Right renal pelvis (tissue), 4 donors: ENCODE measurements at regions not wholly inside any gene's neighbourhood (a gene's known extent, or its start where the extent isn't known, plus 50 kb on each side); places are given as distances from the start of the nearest gene placed in this dataset.

ENCODE experiments used
- DNase-seq, 4 donors: peaks; one replicate each; pipeline ENCODE4 v3.0.0-alpha.2; 2013; ENCODE audit warnings: low read depth in 4 of 4, low spot score in 3 of 4, missing footprints in 1 of 4

- no peak for DNase-seq
These were observed 91.2 kb upstream of the PGBD5 start for GRCh38 chr1:230517326-230517725.

DNA sequence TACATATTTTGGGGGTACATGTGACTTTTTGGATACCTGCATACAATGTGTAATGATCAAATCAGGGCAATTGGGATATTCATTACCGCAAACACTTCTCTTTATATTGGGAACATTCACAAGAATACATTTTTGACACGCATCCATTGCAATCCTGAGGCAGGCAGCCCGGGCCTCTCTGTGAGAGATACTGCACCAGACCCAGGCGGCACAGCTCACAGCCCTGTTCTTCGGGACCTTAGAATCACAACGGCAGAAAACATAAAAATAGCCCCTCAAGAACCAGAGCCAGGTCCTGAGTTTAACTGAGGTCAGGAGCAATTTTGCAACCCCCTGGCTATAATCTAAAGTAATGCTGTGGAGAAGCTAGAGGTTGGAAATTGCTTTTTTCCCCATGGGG is 90.8 kb upstream of the PGBD5 start:
- DNase-seq = no peak

DNA sequence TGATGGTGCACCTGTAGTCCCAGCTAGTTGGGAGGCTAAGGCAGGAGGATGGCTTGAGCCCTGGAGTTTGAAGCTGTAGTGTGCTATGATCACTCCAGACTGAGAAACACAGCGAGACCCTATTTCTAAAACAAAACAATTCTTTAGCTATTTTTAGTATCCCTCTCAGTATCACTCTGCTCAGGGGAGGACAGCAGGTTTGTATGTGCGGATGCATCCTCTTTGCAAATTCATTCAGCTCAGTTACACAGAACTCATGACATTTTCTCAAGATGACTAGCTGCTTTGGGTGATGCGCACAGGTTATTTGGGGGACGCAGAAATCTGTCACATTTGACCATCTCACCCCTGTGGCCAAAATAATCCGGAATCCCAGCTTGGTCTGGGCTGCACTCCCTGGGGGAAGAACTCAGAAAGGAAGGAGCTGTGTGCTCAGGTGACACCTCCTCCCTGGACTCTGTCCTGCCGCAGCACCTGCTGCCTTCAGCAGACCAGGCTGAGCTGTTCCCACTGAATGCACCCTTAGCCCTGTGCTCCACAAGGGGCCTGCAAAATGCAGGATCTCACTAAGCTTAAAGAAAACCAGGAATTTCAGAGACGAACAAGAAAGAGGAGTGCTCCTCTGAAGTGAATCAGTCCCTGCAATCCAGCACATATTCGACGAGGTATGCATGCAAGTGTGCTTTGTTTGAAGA is 89.5 kb upstream of the PGBD5 start:
- DNase-seq = no peak

DNA sequence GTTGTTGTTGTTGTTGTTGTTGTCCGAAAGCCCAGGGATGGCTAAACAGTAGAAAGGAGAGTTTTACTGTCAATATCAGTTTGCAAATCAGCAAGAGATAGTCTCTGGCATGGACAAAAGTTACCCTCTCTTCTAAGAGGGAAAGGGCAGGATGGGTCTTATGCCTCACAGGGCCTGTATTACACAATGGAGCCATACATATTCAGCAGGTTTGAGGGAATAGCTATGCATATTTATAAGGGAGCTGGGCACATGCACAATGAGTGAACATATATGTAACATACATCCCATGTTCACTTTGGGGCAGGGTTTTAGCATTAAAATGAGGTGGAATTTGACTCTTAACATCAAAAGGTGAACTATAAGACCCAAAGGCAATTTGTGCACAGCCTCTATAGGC is 84.4 kb upstream of the PGBD5 start:
- no peak for DNase-seq

- DNase-seq = no peak
These were observed 83.3 kb upstream of the PGBD5 start for GRCh38 chr1:230509281-230509977.

DNA sequence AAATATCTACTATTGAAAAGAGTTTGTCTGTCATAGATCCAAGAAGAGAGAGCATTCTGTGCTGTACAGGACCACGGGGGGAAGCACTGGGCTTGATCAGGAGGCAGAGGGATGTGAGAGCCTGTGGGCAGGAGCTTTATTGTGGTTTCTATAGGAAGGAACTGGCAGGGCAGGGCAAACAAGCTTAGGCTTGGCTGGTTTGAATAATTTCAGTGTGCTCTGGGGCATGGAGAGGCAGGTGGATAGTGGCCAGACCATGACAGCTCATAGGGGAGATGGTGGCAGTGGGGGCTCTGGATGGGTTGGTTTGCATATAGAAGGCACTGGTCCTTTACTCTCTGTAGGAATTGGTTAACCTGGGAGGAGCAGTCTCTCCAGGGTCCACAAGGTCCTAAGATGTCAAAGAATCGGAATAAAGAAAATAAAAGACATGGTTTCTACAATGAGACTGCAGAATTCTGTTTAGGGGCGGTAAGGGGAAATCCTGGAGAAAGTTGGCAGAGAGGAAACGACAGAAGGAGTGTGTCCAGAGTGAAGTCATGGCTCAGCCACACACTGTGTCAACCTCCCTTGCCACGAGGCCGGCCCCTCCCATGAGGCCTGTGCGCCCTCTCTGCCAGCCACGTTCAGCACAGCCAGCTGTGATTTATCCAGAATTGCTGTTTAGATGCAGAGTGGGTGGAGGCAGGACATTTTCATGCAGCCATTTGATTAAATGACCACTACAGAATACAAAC is 81.7 kb upstream of the PGBD5 start:
- DNase-seq = no peak

DNA sequence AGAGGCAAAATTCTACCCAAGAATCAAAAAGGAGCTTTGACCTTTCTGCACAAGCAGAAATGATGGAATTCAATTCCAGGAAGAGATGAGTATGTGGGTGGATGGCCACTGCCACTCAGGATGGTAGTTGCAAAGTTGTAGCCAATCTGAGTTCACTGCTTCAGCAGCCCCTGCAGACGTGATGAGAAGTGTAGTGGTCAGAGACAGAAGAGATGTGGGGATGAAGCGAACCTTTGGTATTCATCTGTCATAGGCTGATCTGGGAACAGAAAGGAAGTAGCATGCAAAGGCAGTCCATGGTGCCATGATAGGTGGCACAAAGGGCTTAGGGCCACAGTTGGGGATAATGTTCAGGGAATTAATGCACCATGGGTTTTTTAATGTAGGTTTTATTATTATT is 81.1 kb upstream of the PGBD5 start:
- DNase-seq = no peak

DNA sequence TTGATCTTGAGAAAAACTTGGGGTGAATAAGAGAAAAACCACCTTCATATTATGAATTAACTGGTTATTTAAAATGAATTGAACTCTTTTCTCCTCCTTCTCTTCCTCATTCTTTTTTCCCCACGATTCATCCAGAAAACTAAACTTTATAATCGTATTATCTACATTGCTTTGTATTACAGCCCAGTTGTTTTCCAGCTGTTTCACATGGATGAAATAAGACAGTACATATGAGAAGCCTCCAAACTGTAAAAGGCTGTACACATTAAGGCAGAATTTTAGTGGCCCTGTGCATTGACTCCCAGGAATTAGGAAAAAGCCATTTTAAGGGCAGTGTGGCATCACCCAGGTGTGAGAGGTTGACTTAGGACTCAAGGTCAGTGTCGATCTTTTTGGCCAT is 80.3 kb upstream of the PGBD5 start:
- no peak for DNase-seq

DNA sequence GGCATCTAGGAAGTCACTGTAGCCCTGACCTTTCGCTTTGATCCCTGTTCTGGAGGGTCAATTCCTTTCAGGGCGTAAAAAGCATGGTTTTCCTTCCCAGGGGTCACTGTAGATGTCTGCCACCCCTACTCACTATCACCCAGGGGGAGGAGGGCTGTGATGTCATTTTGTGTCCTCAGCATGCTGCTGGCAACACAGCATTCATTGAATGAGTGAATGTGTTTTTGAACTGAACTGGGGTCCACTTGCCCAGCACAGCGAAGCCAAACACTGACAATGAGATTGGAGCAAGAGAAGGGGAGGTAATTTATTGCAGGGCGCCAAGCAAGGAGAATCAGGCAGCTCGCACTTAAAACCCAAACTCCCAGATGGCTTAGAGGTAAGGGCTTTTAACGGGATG is 78.2 kb upstream of the PGBD5 start:
- no peak for DNase-seq

- no peak for DNase-seq
These were observed 77.6 kb upstream of the PGBD5 start for GRCh38 chr1:230503726-230504125.

GRCh38 chr1:230502996-230503395 is 76.9 kb upstream of the PGBD5 start:
- DNase-seq = no peak

- no peak for DNase-seq
These were observed 76.2 kb upstream of the PGBD5 start for GRCh38 chr1:230502306-230502705.

- DNase-seq = no peak
These were observed 75.7 kb upstream of the PGBD5 start for GRCh38 chr1:230501849-230502248.

DNA sequence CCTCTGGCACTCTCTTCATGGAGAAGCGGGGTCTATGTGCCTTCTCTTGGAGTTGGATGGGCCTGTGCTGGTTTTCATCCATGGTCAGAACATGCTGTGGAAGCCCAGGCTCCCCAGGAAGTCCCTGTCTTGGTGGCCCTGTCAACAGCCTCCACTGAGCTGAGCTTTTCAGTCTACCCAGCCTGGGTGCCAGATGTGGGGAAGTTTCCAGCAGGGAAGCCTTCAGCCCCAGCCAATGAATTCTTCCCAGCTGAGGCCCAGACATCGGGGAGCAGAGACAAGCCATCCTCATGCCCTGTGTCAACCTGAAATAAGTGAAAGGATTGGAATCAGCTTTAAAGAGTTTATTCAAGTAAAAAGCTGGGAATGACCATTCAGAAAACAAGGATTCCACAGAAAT is 75.1 kb upstream of the PGBD5 start:
- DNase-seq = no peak

DNA sequence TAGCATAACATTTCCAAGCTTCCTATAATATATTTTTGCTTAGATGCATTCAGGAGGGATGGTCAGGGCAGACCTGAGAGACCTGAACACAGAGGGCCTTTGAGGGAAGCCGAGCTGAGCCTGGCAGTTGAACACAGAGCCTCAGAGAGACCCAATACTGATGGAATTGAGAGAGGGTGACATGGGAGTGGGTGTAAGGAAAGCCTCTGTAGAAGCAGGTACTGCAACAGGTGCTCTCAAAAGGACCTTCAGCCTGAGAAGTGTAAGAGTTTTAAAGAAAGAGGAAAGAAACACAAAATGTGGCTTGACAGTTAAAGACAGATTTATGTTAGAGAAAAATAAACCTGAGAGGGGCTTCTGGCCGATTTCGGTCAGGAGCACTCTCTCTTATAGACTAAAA is 73.9 kb upstream of the PGBD5 start:
- DNase-seq = no peak

GRCh38 chr1:230499496-230499895 is 73.4 kb upstream of the PGBD5 start:
- no peak for DNase-seq

GRCh38 chr1:230498704-230499103 is 72.6 kb upstream of the PGBD5 start:
- no peak for DNase-seq

- no peak for DNase-seq
These were observed 70.3 kb upstream of the PGBD5 start for GRCh38 chr1:230496451-230496850.

GRCh38 chr1:230495891-230496385 is 69.8 kb upstream of the PGBD5 start:
- DNase-seq = no peak

GRCh38 chr1:230495076-230495475 is 68.9 kb upstream of the PGBD5 start:
- peak in 1 of 4 donors; percentile 44 for DNase-seq

DNA sequence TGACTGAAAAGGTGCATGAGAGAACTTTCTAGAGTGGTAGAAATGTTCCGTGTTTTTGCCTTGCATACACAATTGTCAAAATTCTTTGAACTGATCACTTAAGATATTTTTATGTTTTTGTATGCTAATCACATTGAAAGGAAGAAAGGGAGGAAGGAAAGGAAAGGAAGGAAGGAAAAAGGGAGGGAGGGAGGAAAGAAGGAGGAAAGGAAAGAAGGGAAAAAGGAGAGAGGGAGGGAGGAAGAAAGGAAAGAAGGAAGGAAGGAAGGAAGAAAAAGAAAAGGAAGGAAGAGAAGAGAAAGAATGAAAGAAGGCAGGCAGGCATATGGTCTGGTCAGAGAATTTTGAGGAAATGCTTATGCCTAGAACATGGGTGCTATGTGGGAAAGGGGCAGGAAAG is 68.4 kb upstream of the PGBD5 start:
- DNase-seq = no peak

DNA sequence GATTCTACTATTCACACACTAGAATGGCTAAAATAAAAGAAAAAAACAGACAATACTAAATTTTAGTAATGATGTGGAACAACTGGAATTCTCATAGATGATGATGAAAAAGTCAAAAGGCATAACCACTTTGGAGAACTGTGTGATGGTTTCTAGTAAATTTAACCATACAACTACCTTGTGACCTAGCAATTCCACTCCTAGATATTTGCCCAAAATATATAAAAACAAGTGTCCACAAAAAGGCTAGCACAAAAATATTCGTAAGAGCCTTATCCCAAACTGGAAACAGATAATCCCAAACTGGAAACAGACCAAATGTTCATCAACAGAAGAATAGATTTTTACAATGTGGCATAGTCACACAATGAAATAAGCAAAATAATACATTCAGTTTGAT is 67.9 kb upstream of the PGBD5 start:
- no peak for DNase-seq
